Vagina (tissue), 2 donors: ENCODE measurements at regions not wholly inside any gene's neighbourhood (a gene's known extent, or its start where the extent isn't known, plus 50 kb on each side); places are given as distances from the start of the nearest gene placed in this dataset.

Experiments
- DNase-seq, 2 donors: peaks; one replicate each; pipeline ENCODE4 v3.0.0-alpha.2; 2017; ENCODE audit errors: extremely low spot score in 2 of 2
- H3K27ac ChIP-seq: fragments of 200-600 bp; sonication (generic); one replicate; pipeline ENCODE4 v1.5.1; 2019
- H3K27me3 ChIP-seq: fragments of 200-600 bp; sonication (generic); one replicate; pipeline ENCODE4 v1.5.1; 2019
- H3K36me3 ChIP-seq, 2 donors: fragments of 200-600 bp; sonication (generic); one replicate each; pipeline ENCODE4 v1.5.1; 2017 to 2019
- H3K4me1 ChIP-seq: fragments of 200-600 bp; sonication (generic); one replicate; pipeline ENCODE4 v1.5.1; 2019
- H3K4me3 ChIP-seq, 2 donors: fragments of 200-600 bp; sonication (generic); 1 replicate in 1 of 2; 2 replicates in 1 of 2; pipeline ENCODE4 v1.5.1; 2016 to 2019
- H3K9me3 ChIP-seq: fragments of 200-600 bp; sonication (generic); one replicate; pipeline ENCODE4 v1.5.1; 2019
- CTCF ChIP-seq, 3 experiments: fragments of 450-650 bp in 2 of 3; fragments of 200-600 bp in 1 of 3; sonication (generic) in 1 of 3; IDR thresholded peaks; one replicate each; pipeline ENCODE4 v1.5.1; 2017 to 2019; ENCODE audit warnings: antibody characterized with exemption in 3 of 3, mild to moderate bottlenecking in 2 of 3, moderate library complexity in 2 of 3
- POLR2A ChIP-seq, 2 donors: fragments of 450-650 bp; IDR thresholded peaks; one replicate each; pipeline ENCODE4 v1.6.1; 2017; ENCODE audit warnings: antibody characterized with exemption in 2 of 2, mild to moderate bottlenecking in 2 of 2, moderate library complexity in 2 of 2
- POLR2AphosphoS5 ChIP-seq, 2 donors: sonication (generic); formaldehyde crosslinking; IDR thresholded peaks; one replicate each; pipeline ENCODE4 v1.9.0; 2017; ENCODE audit warnings: antibody characterized with exemption in 2 of 2, mild to moderate bottlenecking in 2 of 2, low read depth in 1 of 2; ENCODE audit not compliant: insufficient read depth in 1 of 2
- intact Hi-C: fragments of 100-400 bp; cut with DNase I; formaldehyde crosslinking; loops from one replicate; pipeline ENCODE4 v1.15.1; 2023

GRCh38 chr7:13288516-13288915 is 601.1 kb downstream of the ARL4A start:
- intact Hi-C loops, result no loop called here
- no peaks in the 10 kb centered on the region for H3K27me3 ChIP-seq
- H3K27ac ChIP-seq, result no peak overlapping the region
- H3K36me3 ChIP-seq, result no peaks in the 10 kb centered on the region
- no peak for TF ChIP-seq CTCF (IDR thresholded peaks at IDR 0.05)
- no peak for TF ChIP-seq POLR2A (IDR thresholded peaks at IDR 0.05)
- no peak for TF ChIP-seq POLR2AphosphoS5 (IDR thresholded peaks at IDR 0.05; ENCODE audit: insufficient read depth in 1 of 2, low read depth in 1 of 2)
- no peaks in the 10 kb centered on the region for H3K4me1 ChIP-seq
- H3K9me3 ChIP-seq, result no peaks in the 10 kb centered on the region
- H3K4me3 ChIP-seq, result no peak overlapping the region
- no peak for DNase-seq

- Histone ChIP-seq H3K36me3 (no peaks in the 10 kb centered on the region), H3K4me3 (no peak overlapping the region), H3K27me3 (no peaks in the 10 kb centered on the region), H3K27ac (no peak overlapping the region), H3K4me1 (no peaks in the 10 kb centered on the region), H3K9me3 (no peaks in the 10 kb centered on the region)
- intact Hi-C loops, result no loop called here
- TF ChIP-seq CTCF (IDR thresholded peaks at IDR 0.05) (no peak), POLR2A (IDR thresholded peaks at IDR 0.05) (no peak), POLR2AphosphoS5 (IDR thresholded peaks at IDR 0.05; ENCODE audit: insufficient read depth in 1 of 2, low read depth in 1 of 2) (no peak)
- no peak for DNase-seq
Measured at GRCh38 chr7:13290975-13291374, 603.5 kb downstream of the ARL4A start.

GRCh38 chr7:13293264-13294002 is 606.0 kb downstream of the ARL4A start:
- H3K36me3 ChIP-seq, result no peaks in the 10 kb centered on the region
- H3K27me3 ChIP-seq, result no peaks in the 10 kb centered on the region
- no peak overlapping the region for H3K4me3 ChIP-seq
- no peaks in the 10 kb centered on the region for H3K9me3 ChIP-seq
- no peak overlapping the region for H3K27ac ChIP-seq
- intact Hi-C loops, result no loop called here
- TF ChIP-seq CTCF (IDR thresholded peaks at IDR 0.05) (no peak), POLR2A (IDR thresholded peaks at IDR 0.05) (no peak), POLR2AphosphoS5 (IDR thresholded peaks at IDR 0.05; ENCODE audit: insufficient read depth in 1 of 2, low read depth in 1 of 2) (no peak)
- DNase-seq, result no peak
- H3K4me1 ChIP-seq, result no peaks in the 10 kb centered on the region

- Histone ChIP-seq H3K27me3 (no peaks in the 10 kb centered on the region), H3K36me3 (no peaks in the 10 kb centered on the region), H3K4me1 (no peaks in the 10 kb centered on the region), H3K4me3 (no peak overlapping the region), H3K9me3 (no peaks in the 10 kb centered on the region), H3K27ac (no peak overlapping the region)
- intact Hi-C loops, result no loop called here
- no peak for DNase-seq
- TF ChIP-seq POLR2A (IDR thresholded peaks at IDR 0.05) (no peak), CTCF (IDR thresholded peaks at IDR 0.05) (no peak), POLR2AphosphoS5 (IDR thresholded peaks at IDR 0.05; ENCODE audit: insufficient read depth in 1 of 2, low read depth in 1 of 2) (no peak)
Measured at GRCh38 chr7:13307040-13307439, 619.6 kb downstream of the ARL4A start.

GRCh38 chr7:13308423-13308822 is 621.0 kb downstream of the ARL4A start:
- TF ChIP-seq POLR2A (IDR thresholded peaks at IDR 0.05), result no peak
- intact Hi-C loops, result no loop called here
- Histone ChIP-seq H3K27ac (no peak overlapping the region), H3K36me3 (no peaks in the 10 kb centered on the region), H3K27me3 (no peaks in the 10 kb centered on the region), H3K4me1 (no peaks in the 10 kb centered on the region), H3K4me3 (no peak overlapping the region), H3K9me3 (no peaks in the 10 kb centered on the region)
- no peak for DNase-seq
